ENCODE measurements at regions not wholly inside any gene's neighbourhood (a gene's known extent, or its start where the extent isn't known, plus 50 kb on each side); places are given as distances from the start of the nearest gene placed in this dataset.
"Not testable (repeated sequence)": the region's sequence is repeated elsewhere in the genome, so short reads cannot be mapped to it uniquely, and the experiment has no call there.

DNA sequence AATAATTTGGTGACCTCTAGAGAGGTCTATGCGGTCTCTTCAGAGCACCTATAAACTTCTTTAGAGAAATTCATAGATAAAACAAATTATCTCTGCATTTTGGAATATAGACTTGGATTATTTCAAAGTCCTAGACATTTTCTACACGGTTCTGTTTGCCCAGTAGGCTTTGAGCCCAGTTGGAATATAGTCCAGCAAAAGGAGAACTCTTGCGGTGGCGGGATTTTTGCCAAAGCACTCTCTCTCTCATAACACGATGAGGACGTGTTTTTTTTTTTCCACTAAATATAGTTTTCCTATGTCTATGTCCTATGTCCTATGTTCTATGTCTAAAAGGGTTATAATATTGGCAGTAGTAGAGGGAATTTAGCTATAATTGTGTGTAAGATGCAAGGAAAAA, 164.9 kb upstream of the AGR3 start:
- no peak for DNase-seq (ENCODE audit: low read depth)

DNA sequence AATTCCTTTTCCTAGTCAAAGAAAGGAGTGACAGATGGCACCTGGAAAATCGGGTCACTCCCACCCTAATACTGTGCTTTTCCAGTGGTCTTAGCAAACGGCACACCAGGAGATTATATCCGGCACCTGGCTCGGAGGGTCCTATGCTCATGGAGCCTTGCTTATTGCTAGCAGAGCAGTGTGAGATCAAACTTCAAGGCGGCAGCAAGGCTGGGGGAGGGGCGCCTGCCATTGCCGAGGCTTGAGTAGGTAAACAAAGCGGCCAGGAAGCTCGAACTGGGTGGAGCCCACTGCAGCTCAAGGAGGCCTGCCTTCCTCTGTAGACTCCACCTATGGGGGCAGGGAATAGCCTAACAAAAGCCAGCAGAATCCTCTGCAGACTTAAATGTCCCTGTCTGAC, 171.4 kb upstream of the AGR3 start:
- DNase-seq (ENCODE audit: low read depth): not testable (repeated sequence)

DNA sequence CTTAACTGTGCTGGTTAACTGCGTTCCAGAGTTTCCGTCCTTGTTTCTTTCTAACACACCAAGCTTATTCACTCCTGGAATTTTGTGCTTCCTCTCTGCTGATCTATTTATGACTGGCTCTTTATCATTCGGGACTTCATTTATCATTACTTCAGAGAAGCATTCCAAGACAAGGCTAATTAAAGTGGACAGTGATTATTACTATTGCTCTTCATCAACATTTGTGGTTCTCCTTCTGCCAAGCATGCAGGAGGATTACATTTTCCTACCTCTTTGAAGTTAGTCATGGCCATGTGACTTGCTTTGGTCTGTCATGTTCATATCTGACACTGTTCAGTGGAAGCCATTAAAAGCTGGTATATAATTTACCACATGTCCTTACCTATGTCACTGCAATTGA, 172.4 kb upstream of the AGR3 start:
- no peak for DNase-seq (ENCODE audit: low read depth)

DNA sequence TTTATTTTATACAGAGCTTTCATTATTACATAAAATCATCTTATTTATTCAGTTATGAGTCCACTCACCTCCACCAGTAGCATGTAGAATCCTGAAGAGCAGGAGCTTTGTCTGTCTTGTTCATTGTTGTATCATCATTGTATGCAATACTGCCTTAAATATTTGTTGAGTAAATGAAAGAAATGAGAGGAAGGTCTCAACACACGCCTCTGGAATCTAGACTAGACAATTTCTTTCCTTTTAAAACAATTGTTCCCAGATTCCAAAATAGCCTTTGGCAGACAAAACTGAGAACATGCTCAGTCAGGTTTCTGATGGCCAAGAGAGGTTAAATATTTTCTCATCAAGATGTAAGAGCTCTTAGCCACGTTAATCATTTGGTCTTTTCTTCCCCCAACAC, 173.1 kb upstream of the AGR3 start:
- DNase-seq (ENCODE audit: low read depth): no peak

DNA sequence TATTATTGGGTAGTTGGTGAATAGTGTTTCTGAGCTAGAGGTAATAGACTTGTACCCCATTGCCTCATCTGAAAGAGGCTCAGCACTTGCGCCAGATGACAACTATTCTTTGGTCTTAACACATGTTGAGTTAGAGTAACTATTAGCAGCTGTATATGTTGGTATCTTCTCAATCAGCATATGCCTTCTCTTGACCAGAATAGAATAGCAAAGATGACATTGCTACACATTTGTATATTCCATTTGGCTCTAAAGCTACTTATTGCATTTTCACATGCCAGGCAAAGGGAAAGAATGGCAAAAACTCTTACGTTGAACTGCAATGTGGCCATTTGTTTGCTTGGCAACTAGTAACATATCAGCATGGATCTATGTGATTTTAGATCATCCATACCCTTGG, 173.8 kb upstream of the AGR3 start:
- DNase-seq (ENCODE audit: low read depth): no peak

DNA sequence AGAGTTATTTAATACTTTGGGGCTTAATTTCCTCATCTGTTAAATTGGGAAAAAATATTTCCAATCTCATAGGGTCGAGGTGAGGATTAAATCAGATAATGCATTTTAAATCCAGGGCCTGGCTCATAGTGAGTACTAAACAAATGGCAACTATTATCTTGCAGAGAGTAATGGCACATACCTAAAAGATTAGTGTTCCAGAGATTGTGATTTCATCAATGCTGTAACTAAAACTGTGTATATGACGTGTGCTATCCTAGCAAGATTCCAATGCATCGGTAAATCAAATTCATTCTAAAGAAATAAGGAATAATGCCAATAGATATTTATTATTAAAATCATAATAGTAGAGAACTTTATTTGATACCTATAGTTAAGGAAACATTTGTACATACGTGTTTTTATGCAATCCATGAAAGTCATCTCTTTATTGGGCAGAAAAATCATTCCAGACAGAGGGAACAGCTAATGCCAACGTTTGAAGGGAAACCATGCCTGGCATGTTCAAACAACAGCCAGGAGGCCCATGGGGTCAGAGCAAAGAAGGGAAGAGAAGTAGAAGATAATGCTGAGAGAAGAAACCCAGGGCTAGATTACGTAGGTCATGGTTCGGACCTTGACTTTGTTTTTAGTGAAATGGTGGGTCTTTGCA, 174.8 kb upstream of the AGR3 start:
- DNase-seq (ENCODE audit: low read depth): no peak

DNA sequence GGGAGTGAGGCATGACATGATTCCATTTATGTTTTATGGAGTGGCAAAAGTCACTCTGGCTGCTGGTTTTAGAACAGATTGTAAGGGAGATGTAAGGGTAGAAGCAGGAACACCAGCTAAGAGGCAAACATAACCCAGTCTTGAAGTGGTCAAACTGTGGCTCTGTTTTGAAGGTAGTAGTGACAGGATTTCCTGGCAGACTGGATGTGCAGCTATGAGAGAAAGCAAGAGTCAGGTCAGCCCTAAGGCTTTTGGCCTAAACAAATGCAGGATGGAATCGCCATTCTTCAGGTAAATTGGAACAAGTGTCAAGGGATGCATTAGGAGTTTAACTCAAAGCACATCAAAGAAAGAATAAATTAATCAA, 175.3 kb upstream of the AGR3 start:
- DNase-seq (ENCODE audit: low read depth): no peak

DNA sequence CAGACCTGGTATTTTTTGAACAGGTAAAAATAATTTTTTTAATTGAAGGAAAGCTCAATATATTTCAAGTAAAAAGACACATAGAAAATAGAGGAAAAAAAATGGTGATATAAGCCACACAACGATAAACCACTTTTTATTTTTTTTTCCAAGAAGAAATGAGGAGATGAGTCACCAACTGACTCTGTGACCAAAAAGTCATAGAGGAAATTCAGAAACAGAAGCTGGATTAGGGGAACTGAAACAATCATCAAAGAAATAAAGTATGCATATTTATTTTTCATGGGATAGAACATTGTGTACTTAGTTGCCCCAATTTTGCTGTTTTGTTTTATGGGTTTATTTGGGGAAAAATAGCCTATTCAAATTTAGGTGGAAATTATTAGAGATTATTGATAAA, 176.8 kb upstream of the AGR3 start:
- DNase-seq (ENCODE audit: low read depth): no peak

DNA sequence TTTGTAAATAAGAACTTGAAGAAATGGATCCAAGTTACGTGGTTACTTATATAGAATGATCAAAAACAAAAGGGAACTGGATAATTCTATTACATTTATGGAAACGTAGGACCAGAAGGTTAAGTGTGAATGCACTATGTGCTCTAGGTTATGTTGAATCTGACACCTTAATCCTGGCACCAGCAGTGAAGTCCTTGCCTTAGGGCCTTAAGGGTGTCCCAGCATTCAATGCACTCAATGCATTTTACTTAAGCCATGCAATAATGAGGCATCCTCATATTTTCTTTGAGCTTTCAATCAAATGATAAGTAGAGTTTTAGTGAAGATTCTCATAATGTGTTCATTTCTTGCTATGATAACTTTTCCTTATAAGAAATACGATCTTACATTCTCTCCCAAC, 178.3 kb upstream of the AGR3 start:
- DNase-seq (ENCODE audit: low read depth): no peak

DNA sequence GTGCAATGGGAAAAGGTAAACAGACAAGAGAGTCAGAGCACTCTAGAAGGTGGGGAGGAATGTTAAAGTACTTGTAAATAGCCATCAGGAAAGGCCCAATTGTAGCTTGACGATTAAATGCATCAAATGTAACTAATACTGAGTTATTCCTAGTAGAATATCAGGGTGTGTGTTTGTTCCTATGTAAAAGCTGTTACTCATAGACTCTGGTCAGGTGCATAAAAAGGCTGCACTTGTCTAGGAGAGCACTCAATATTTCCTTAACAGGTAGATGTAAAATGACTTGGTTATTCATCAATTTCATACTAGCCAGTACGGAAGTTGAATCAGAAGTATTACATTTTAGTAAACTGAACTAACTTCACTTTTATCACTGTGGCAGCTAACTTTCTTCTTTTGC, 179.7 kb upstream of the AGR3 start:
- no peak for DNase-seq (ENCODE audit: low read depth)

DNA sequence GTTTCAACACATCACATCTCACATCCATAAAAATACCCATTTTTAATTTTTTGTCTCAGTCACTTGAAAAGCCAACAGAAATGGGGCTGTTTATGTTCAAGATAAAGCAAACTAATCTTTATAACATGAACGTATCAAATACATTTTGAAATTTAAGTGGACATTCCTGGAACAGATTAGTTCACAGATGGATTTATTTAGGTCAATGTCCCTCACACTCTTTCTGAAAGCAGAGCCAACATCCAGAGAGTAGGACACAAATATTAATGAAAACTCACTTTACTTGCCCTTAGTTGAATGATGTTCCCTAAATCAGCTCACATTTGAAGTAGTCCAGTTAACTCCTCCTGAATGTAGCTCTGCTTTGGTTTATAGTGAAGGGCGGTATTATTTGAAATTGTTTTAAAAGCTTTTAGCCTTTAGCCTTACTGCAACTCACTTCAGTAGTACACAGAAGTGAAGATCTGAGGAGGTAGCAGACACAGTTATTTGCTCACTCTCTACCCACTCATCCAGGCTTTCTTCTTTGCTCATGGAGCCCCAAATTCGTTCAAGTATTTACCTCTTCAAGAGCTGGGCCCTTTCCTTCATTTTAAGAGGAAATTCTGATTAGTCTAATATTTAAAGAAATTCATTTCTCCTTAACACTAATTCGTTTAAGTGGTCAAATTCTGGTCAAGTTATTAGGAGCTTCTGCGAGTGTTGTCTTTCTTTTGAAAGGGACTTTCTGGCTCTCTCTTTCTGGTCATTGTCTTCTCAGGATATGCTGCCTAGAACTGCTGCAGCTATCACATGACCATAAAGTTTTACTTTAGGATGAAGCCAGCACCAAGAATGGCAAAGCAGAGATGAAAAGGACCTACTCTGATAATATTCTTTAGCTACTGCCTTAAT, 180.6 kb upstream of the AGR3 start:
- no peak for DNase-seq (ENCODE audit: low read depth)

DNA sequence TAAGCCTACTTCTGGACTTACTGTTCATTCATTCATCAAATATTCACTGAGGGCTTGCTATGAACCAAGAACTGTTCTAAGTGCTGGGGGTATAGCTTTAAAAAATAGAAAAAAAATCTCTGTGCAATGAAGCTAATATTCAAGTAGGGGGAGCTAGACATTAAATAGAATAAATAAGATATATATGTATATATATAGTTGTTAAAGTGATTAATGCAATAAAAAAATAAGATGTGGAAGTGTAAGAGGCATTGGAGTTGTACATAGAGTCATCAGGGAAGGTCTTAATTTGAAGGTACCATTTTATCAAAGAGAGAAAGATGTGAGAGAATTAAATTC, 181.2 kb upstream of the AGR3 start:
- no peak for DNase-seq (ENCODE audit: low read depth)

DNA sequence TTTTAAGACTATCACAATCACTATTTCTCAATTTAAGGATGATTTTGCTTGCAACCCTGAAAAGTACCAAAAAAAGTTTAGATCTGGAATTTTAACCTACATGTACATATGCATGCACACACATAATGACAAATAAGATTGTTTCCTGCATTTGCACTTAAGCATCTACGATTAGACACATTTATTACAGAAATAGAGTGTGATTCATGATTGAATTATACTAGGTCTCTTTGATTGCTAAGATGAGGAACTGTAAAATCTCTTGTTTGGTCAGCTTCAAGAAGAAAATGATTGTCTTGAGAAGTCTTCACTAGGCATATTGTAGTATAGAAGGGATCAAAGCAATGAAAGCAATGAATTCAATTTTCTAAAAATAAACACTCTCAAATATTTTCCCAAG, 185.9 kb upstream of the AGR3 start:
- DNase-seq (ENCODE audit: low read depth): no peak

DNA sequence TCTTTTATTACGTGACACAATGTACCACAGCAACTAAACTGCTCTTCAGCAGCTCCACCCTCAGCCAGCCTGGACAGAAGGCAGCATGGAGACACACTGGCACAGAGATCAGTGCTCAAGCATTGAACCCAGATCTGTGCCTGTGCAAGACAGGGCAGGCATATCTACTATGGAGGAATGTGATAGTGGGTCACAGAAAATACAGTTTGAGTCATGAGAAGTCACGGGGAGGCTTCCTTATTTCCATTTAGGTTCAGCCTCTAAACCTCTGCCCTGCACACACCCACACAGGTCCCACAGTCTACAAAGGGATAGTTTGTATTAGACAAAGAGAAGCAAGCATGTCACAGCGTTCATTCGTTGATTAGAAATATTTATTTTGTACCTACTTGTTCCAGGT, 187.4 kb upstream of the AGR3 start:
- no peak for DNase-seq (ENCODE audit: low read depth)

DNA sequence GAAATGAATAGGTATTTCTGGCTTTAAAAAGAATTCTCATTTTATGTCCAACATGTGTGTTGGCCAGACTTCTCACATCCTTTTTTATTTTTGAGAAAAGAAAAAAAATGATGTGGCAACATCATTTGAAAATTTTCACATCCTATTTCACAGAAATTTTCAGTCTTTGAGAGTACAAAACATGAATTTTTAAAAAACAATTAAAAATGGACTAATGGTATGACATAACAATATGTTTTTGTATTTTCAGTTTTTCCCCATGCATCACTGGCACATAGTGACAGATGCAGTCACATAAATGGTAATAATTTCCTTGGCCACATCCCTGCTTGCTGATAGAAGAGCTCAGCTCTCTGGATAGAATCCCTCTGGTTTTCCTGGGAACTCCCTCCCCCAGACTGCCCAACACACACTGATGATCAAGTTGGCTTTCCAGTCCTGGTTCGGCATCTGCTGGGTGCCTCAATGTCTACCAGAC, 188.5 kb upstream of the AGR3 start:
- no peak for DNase-seq (ENCODE audit: low read depth)

DNA sequence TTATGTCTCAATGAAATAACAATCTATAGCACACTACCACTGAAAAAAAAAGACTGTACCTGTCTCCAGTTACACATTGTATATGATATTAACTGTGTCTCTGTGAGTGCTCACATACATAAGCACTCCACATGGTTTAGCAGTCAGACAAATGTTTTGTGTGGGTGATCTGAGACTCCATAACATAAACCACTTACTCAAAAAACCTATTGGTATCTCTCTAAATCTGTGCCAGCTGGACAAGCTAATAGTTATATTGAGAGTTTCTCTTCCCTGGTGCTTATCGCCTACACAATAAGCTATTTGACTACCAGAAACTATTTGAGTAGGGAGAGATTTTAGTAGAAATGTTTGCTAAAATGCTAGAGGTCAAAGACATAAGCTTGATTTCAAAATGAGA, 190.1 kb upstream of the AGR3 start:
- DNase-seq (ENCODE audit: low read depth): no peak

DNA sequence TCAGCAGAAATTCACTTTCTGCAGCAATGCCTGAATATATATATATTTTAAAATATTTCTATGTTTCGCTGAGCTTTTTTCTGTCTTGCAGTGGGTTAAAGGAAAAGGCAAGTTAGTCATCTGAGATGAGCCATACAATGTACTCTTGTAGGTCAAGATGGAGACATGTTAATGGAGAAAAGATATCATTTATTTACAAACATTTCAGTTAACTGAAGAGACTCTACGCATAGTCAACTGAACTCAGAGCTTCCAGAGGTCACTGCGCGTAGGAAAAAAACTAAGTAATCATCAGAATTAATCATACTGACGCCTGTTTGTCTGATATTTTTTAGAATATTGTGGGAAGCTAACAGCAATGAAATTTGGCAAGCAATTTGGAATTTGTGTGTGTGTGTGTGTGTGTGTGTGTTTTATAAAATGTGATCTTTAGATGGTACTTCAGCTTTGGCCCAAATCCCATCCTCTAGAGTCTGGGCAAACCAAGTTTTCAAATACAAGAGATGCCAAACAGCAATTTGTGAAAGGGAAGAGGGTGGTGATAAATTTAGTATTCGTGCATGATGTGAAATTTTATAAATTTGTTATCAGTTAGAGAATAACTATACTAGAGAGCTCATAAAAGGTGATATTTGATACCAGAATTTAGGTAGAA, 193.9 kb upstream of the AGR3 start:
- no peak for DNase-seq (ENCODE audit: low read depth)

DNA sequence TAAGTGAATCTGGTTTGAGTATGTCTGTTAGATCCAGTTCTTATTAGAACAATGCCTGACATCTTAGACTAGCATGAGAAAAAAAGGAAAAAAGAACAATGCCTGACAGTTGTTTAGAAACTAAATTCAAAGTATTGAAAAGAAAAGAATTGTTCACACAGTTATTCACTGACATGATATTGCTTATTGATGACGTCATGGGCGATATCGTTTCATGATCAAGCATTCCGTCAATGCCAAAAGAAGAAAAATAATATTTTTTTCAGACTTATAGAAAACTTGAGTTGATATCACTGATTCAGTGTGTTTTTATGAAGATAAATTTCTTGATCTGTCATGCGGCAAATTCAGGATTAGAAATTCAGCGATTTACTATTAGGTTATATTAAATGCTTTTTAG, 196.5 kb upstream of the AGR3 start:
- DNase-seq (ENCODE audit: low read depth): no peak

DNA sequence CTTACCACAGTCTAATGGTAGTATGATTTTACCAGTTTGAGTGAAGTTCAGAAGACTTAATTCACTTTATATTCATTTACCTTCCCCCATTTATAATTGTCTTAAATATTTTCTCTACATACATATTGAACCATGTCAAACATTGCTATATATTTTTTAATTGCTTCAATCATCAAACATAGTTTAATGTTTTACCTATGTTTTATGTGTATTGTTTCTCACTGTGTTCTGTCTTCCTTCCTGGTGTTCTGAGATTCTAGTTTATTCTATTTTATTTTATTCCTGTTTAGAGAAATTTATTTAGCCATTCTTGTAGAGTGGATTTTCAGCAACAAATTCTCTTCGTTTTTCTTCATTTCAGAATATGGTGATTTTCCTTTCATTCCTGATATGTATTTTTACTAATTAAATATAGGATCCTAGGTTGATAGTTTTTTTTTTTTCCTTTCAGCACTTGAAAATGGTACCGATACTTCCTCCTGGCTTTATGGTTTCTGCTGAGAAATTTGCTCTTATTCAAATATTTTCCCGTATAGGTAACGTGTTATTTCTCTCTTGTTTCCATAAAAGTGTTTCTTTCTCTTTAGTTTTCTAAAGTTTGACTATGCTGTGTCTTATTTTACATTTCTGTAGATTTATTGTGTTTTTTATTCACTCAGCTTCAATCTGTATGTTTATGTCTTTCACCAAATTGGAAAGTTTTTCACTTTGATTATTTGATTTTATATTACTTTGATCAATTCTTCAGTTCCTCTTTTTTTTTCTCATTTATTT, 201.8 kb upstream of the AGR3 start:
- no peak for DNase-seq (ENCODE audit: low read depth)

DNA sequence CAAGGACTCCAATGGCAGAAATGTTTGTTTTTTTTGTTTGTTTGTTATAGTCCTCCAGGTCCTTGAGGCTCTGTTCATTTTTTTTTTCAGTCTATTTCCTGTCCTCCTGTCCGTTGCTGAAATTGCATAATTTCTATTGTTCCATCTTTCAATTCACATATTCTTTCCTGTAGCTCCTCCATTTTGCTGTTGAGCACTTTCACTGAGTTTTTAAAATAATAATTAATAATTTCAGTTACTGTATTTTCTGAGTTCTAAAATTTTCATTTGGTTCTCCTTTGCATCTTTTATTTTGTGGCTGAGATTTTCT, 202.3 kb upstream of the AGR3 start:
- no peak for DNase-seq (ENCODE audit: low read depth)

DNA sequence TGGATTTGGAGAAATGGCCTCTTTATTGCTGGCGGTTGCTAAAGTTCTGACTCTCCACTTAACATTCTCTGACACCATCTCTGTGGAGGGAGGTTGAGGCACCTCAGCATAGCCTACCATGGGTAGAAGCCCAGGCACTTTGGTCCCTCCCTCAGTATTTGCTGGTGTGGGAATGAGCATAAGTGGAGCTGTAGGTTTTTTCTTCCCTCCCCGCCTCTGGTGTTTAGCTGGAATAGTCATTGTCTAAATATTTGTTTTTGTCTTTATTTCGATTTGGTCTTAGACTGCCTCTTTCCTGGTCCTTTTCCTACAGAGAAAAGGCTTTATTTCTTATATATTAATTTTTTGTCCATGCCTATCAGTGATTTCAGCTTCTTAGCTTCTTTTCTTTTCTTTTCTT, 203.4 kb upstream of the AGR3 start:
- DNase-seq (ENCODE audit: low read depth): no peak

DNA sequence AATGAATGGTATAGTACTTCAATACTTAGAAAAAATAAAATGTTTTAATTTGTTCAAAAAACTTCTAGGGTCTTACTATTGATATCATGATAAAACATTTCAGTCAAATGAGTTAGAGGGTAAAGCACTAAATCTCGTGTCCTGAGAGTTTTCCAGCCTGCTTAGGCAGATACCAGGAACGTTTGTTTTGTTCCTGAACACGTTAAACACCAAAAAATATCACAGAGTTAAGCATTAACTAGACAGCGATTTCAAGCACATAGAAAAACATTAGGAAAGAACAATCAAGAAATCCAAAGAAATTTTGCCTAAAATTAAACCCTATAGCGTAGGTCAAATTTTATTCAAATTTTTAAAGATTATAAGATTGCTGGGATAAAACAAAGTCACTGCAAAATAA, 204.6 kb upstream of the AGR3 start:
- no peak for DNase-seq (ENCODE audit: low read depth)

DNA sequence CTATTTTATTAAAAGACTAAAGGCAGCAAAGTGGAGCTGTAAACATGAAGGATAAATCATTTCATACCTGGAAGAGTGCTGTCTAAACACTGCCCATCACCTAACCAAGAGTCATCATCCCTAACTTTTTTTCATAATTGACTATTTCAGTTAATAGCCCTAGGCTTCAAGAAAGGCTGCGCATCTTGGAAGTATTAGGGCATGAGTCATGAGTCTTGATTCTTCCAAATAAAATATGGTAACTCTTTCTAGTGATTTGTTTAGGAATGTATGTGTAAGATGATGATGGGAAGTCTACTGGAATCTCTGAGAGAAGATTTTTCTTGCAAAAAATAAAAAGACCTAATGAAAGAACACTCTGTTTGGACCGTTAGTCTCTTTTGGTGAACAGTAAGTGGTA, 207.7 kb upstream of the AHR start:
- DNase-seq (ENCODE audit: low read depth): no peak
